ENCODE measurements at regions not wholly inside any gene's neighbourhood (a gene's known extent, or its start where the extent isn't known, plus 50 kb on each side); places are given as distances from the start of the nearest gene placed in this dataset.

DNA sequence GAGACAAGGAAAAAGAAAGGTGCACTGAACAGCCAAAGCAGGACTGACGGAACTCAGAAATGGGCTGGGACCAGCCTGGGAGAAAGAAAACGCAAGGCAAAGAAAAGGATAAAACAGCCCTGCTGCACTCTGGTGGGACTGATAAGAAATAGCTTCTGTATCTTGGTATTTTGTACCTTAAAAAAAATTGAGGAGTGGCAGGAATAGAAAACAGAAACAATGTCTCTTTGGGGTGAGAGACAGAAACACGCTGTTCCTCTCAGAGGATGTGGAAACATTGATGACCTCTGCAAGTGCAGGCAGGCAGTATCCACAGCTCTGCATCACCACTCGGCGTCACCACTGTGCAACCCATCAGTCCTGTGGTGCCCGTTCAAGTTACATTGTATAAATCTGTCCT is 152.5 kb upstream of the SPRY1 start:
- TF ChIP-seq, protein P1, sequence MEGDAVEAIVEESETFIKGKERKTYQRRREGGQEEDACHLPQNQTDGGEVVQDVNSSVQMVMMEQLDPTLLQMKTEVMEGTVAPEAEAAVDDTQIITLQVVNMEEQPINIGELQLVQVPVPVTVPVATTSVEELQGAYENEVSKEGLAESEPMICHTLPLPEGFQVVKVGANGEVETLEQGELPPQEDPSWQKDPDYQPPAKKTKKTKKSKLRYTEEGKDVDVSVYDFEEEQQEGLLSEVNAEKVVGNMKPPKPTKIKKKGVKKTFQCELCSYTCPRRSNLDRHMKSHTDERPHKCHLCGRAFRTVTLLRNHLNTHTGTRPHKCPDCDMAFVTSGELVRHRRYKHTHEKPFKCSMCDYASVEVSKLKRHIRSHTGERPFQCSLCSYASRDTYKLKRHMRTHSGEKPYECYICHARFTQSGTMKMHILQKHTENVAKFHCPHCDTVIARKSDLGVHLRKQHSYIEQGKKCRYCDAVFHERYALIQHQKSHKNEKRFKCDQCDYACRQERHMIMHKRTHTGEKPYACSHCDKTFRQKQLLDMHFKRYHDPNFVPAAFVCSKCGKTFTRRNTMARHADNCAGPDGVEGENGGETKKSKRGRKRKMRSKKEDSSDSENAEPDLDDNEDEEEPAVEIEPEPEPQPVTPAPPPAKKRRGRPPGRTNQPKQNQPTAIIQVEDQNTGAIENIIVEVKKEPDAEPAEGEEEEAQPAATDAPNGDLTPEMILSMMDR (IDR thresholded peaks at IDR 0.05 in 8 of 11, conservative IDR thresholded peaks at IDR 0.05 in 3 of 11), result peak in 1 of 11 experiments; percentile 26
- no peak for TF ChIP-seq POLR2A (IDR thresholded peaks at IDR 0.05)

All from spleen (tissue), 7 donors.